ENCODE measurements at regions not wholly inside any gene's neighbourhood (a gene's known extent, or its start where the extent isn't known, plus 50 kb on each side); places are given as distances from the start of the nearest gene placed in this dataset.

DNA sequence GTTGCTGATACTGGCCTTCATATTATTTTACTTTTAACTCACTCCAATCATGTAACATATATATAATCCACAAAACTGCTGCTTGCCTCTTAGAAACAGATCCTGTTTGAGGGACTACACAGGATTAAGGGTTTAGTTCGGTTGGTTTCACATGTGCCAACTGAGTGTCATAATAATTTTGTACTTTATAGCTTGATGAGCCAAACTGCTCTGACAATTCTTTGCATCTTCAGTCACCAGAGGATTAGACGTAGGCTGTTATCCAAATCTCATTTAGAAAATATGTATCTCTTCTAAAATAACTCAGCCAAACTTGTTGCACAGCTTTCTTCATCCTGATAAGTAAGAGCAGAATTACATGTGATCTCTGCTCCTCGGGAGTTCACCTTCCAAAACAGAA lies 643.6 kb upstream of the PTCHD4 start (continued):
- no peak for TF ChIP-seq MTA1 (CRISPR knock-in tag; IDR thresholded peaks at IDR 0.05; ENCODE audit: borderline replicate concordance)
- no peak for TF ChIP-seq RCOR2 (CRISPR knock-in tag; IDR thresholded peaks at IDR 0.05)
- no peak for TF ChIP-seq ZNF17 (CRISPR knock-in tag; IDR thresholded peaks at IDR 0.05)
- no peak for TF ChIP-seq ZNF432 (CRISPR knock-in tag; IDR thresholded peaks at IDR 0.05; ENCODE audit: borderline replicate concordance)
- TF ChIP-seq NR3C1 (CRISPR knock-in tag; IDR thresholded peaks at IDR 0.05): no peak
- TF ChIP-seq, protein P1, sequence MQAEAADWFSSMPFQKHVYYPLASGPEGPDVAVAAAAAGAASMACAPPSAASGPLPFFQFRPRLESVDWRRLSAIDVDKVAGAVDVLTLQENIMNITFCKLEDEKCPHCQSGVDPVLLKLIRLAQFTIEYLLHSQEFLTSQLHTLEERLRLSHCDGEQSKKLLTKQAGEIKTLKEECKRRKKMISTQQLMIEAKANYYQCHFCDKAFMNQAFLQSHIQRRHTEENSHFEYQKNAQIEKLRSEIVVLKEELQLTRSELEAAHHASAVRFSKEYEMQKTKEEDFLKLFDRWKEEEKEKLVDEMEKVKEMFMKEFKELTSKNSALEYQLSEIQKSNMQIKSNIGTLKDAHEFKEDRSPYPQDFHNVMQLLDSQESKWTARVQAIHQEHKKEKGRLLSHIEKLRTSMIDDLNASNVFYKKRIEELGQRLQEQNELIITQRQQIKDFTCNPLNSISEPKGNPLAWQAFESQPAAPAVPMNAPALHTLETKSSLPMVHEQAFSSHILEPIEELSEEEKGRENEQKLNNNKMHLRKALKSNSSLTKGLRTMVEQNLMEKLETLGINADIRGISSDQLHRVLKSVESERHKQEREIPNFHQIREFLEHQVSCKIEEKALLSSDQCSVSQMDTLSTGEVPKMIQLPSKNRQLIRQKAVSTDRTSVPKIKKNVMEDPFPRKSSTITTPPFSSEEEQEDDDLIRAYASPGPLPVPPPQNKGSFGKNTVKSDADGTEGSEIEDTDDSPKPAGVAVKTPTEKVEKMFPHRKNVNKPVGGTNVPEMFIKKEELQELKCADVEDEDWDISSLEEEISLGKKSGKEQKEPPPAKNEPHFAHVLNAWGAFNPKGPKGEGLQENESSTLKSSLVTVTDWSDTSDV (CRISPR knock-in tag; IDR thresholded peaks at IDR 0.05): no peak
- no peak for TF ChIP-seq ZNF225 (CRISPR knock-in tag; IDR thresholded peaks at IDR 0.05)
- no peak for TF ChIP-seq ZBTB3 (CRISPR knock-in tag; IDR thresholded peaks at IDR 0.05; ENCODE audit: borderline replicate concordance, low read depth)
- TF ChIP-seq, protein P2, sequence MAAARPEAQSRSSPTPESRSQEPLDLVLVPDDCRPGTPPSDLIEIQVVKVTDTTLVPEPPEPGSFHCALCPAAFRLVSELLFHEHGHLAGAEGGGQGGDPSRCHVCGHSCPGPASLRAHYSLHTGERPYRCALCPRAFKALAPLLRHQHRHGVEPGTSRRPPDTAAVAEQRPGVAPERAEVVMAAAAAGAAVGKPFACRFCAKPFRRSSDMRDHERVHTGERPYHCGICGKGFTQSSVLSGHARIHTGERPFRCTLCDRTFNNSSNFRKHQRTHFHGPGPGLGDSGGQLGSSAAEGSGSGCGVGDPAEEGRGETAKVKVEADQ (CRISPR knock-in tag; IDR thresholded peaks at IDR 0.05; ENCODE audit: borderline replicate concordance): no peak
- TF ChIP-seq CENPX (CRISPR knock-in tag; IDR thresholded peaks at IDR 0.05): no peak

DNA sequence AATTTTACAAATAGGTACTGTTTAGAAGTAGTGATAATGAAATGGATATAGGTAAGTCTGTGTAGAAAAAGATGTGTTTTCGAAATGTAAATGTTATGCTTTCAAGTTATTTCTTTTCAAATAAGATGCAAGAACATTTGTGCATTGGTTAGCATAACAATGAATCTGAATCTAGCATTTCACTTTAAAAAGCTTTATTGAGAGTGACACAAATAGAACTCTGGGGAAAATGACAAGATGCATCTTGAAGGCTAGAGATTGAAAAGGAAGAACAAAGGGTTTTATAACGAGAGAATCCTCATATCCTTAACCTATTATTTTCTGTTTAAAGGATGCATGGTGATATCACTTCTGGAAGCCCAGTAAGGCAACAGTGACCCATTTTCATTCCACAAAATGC lies 639.9 kb upstream of the PTCHD4 start:
- Histone ChIP-seq H3K4me2 (ENCODE audit: low read depth, low read length) (no peak overlapping the region), H3K4me1 (ENCODE audit: insufficient read depth, low read length) (no peaks in the 10 kb centered on the region), H2AFZ (ENCODE audit: low read length) (no peak overlapping the region), H3K4me3 (replicated peaks in 1 of 3; ENCODE audit: insufficient read depth in 1 of 3, low read depth in 2 of 3, low read length in 3 of 3) (no peak overlapping the region), H3K9me3 (ENCODE audit: low read length) (no peaks in the 10 kb centered on the region), H4K20me1 (ENCODE audit: insufficient read depth, low read length) (no peaks in the 10 kb centered on the region), H3K79me2 (ENCODE audit: insufficient read depth, low read length) (no peaks in the 10 kb centered on the region), H3K9ac (ENCODE audit: insufficient read depth, low read depth, low read length) (no peak overlapping the region), H3K36me3 (replicated peaks in 1 of 2; ENCODE audit: control insufficient read depth in 1 of 2, insufficient read depth in 2 of 2, low read length in 2 of 2) (no peaks in the 10 kb centered on the region), H3K27me3 (ENCODE audit: control insufficient read depth in 1 of 2, insufficient read depth in 2 of 2, low read length in 2 of 2) (no peaks in the 10 kb centered on the region; a peak in 1 of 5 replicates), H3K27ac (ENCODE audit: extremely low read length, insufficient read depth, low read length) (no peak overlapping the region)
- BruUV-seq (replicated peaks): no TSS peak
- FAIRE-seq (no peak), ATAC-seq (no peak), DNase-seq (ENCODE audit: low spot score) (no peak)
- intact Hi-C loops (cut with micrococcal nuclease; ENCODE audit: unreplicated experiment): no loop called here
- ChIA-PET CTCF (ENCODE audit: low intra/inter-chr PET ratio, low total read pairs) (no interaction called here), POLR2A (no interaction called here)
- 1% methylated on average over 2 of the region's 2 CpGs for WGBS (ENCODE audit: low lambda C conversion rate)
- TF ChIP-seq FOSL1 (CRISPR knock-in tag; IDR thresholded peaks at IDR 0.05; ENCODE audit: borderline replicate concordance) (no peak), SETDB1 (CRISPR knock-in tag; IDR thresholded peaks at IDR 0.05; ENCODE audit: borderline replicate concordance) (no peak)
- in situ Hi-C loops (cut with HindIII; ENCODE audit: extremely low pct_ligation_motif_present, low pct_unique_long_range_greater_than_20kb): no loop called here
